ENCODE measurements at regions not wholly inside any gene's neighbourhood (a gene's known extent, or its start where the extent isn't known, plus 50 kb on each side); places are given as distances from the start of the nearest gene placed in this dataset.

GRCh38 chr2:2879781-2880180 is 497.8 kb downstream of the EIPR1 start:
- no peak overlapping the region for H3K4me3 ChIP-seq (replicated peaks in 1 of 2; ENCODE audit: low read depth in 2 of 2, low read length in 2 of 2)
- TF ChIP-seq CTCF (IDR thresholded peaks at IDR 0.05; ENCODE audit: low read depth, low read length), result no peak
- DNase-seq (ENCODE audit: low read depth in 2 of 2), result no peak

- DNase-seq (ENCODE audit: low read depth in 2 of 2), result no peak
- TF ChIP-seq CTCF (IDR thresholded peaks at IDR 0.05; ENCODE audit: low read depth, low read length), result no peak
- H3K4me3 ChIP-seq (replicated peaks in 1 of 2; ENCODE audit: low read depth in 2 of 2, low read length in 2 of 2), result no peak overlapping the region
Observed at GRCh38 chr2:2879071-2879470, 498.5 kb downstream of the EIPR1 start.

GRCh38 chr2:2877427-2877826 is 500.2 kb downstream of the EIPR1 start:
- no peak for DNase-seq (ENCODE audit: low read depth in 2 of 2)
- no peak overlapping the region for H3K4me3 ChIP-seq (replicated peaks in 1 of 2; ENCODE audit: low read depth in 2 of 2, low read length in 2 of 2)
- no peak for TF ChIP-seq CTCF (IDR thresholded peaks at IDR 0.05; ENCODE audit: low read depth, low read length)

GRCh38 chr2:2876331-2877221 is 501.0 kb downstream of the EIPR1 start:
- no peak overlapping the region for H3K4me3 ChIP-seq (replicated peaks in 1 of 2; ENCODE audit: low read depth in 2 of 2, low read length in 2 of 2)
- no peak for DNase-seq (ENCODE audit: low read depth in 2 of 2)
- TF ChIP-seq CTCF (IDR thresholded peaks at IDR 0.05; ENCODE audit: low read depth, low read length), result no peak

- no peak for DNase-seq (ENCODE audit: low read depth in 2 of 2)
- TF ChIP-seq CTCF (IDR thresholded peaks at IDR 0.05; ENCODE audit: low read depth, low read length), result no peak
- H3K4me3 ChIP-seq (replicated peaks in 1 of 2; ENCODE audit: low read depth in 2 of 2, low read length in 2 of 2), result no peak overlapping the region
Observed at GRCh38 chr2:2875831-2876230, 501.8 kb downstream of the EIPR1 start.

GRCh38 chr2:2875296-2875695 is 502.3 kb downstream of the EIPR1 start:
- H3K4me3 ChIP-seq (replicated peaks in 1 of 2; ENCODE audit: low read depth in 2 of 2, low read length in 2 of 2), result no peak overlapping the region
- TF ChIP-seq CTCF (IDR thresholded peaks at IDR 0.05; ENCODE audit: low read depth, low read length), result no peak
- no peak for DNase-seq (ENCODE audit: low read depth in 2 of 2)
